Transverse colon (tissue), 4 donors: ENCODE measurements at regions not wholly inside any gene's neighbourhood (a gene's known extent, or its start where the extent isn't known, plus 50 kb on each side); places are given as distances from the start of the nearest gene placed in this dataset.

Experiments used
- DNase-seq: peaks from one replicate; pipeline ENCODE4 v3.0.0-alpha.2; 2019
- H3K27ac ChIP-seq, 4 donors: fragments of 200-600 bp; sonication (generic); 2 replicates each; pipeline ENCODE4 v1.5.1; 2016 to 2018; ENCODE audit warnings: inconsistent platforms in 4 of 4
- H3K27me3 ChIP-seq: fragments of 200-600 bp; sonication (generic); 2 replicates; pipeline ENCODE4 v1.5.1; 2017; ENCODE audit warnings: inconsistent platforms
- H3K36me3 ChIP-seq, 4 donors: fragments of 200-600 bp; sonication (generic); 2 replicates each; pipeline ENCODE4 v1.5.1; 2017 to 2019; ENCODE audit warnings: inconsistent platforms in 4 of 4
- H3K4me1 ChIP-seq, 4 donors: fragments of 200-600 bp; sonication (generic); 2 replicates each; pipeline ENCODE4 v1.5.1; 2017 to 2020; ENCODE audit warnings: inconsistent platforms in 4 of 4
- H3K4me3 ChIP-seq, 4 donors: fragments of 200-600 bp; sonication (generic); 1 replicate in 1 of 4; 2 replicates in 3 of 4; pipeline versions ENCODE4 v1.5.1 to v1.6.1; 2017 to 2019; ENCODE audit warnings: inconsistent platforms in 4 of 4
- H3K9me3 ChIP-seq, 2 donors: fragments of 200-600 bp; sonication (generic); 2 replicates each; pipeline ENCODE4 v1.5.1; 2017 to 2019; ENCODE audit warnings: inconsistent platforms in 2 of 2
- EP300 ChIP-seq: sonication (generic); formaldehyde crosslinking; IDR thresholded peaks from one replicate; pipeline ENCODE4 v1.6.1; 2017; ENCODE audit warnings: antibody characterized with exemption, low read depth
- POLR2A ChIP-seq: fragments of 450-650 bp; IDR thresholded peaks from one replicate; pipeline ENCODE4 v1.6.1; 2016; ENCODE audit warnings: antibody characterized with exemption, mild to moderate bottlenecking, moderate library complexity
- POLR2AphosphoS5 ChIP-seq, 3 donors: sonication (generic); formaldehyde crosslinking; IDR thresholded peaks; one replicate each; pipeline ENCODE4 v1.6.1; 2016; ENCODE audit warnings: antibody characterized with exemption in 3 of 3
- WGBS, 2 donors: methylation state at CpG; one replicate each; pipeline ENCODE4 v1.1.5; 2018; ENCODE audit warnings: low coverage in 1 of 2; 5-methylcytosine and 5-hydroxymethylcytosine counted together
- in situ Hi-C, 4 donors: fragments of 200-750 bp; cut with MboI; loops; one replicate each; pipeline versions ENCODE4 v1.15.0 to v1.15.1; 2017; ENCODE audit warnings: low sequenced_read_pairs in 3 of 4, low pct_ligation_motif_present in 1 of 4, low pct_unique_long_range_greater_than_20kb in 1 of 4
- intact Hi-C: fragments of 100-400 bp; cut with DNase I; formaldehyde crosslinking; loops from one replicate; pipeline ENCODE4 v1.15.1; 2023; ENCODE audit warnings: low total_unique reads
- TF ChIP-seq, protein P1 (sequence below), 5 experiments: fragments of 200-600 bp in 3 of 5; fragments of 450-650 bp in 2 of 5; sonication (generic) in 3 of 5; IDR thresholded peaks; 1 replicate in 2 of 5; 2 replicates in 3 of 5; pipeline ENCODE4 v1.5.1; 2016 to 2017; ENCODE audit warnings: antibody characterized with exemption in 5 of 5, inconsistent platforms in 3 of 5, mild to moderate bottlenecking in 2 of 5, moderate library complexity in 1 of 5

DNA sequence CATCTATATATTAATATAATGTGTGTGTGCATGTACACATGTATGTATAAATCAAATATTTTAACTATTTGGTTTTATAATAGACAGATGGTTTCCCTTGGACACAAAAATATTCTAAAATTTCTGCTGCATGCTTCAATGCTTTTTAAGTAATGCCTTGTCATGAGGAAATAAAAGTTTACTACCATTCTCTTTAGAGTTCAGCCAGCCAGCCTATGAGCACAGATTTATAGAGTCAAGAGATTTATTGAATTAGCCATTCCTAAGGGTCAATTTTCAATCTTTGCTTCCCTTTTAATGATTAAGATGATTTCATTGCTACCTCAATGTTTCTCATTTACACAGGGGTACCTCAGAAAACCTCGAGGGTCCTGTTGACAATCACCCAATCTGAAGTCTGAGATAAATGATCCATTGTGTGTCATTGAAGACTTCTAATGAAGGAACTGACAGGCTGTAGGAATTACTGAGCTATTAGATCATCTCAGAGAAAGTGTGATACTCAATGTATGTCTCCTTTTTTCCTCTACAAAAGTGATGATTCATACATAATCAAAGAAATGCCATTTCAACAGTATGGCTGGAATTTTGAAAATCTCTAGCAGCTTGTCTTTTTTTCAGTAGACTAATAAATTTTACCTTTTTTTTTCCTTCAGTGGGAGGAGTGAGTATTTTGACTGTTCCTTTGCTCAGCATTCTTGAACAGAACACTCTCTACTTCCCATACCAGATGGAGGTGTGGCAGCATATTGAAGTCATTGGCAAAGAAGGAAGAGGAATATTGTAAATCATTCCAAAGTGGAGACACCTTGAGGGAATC is 222.6 kb upstream of the PCDH18 start:
- intact Hi-C loops (no loop called here), in situ Hi-C loops (no loop called here)
- Histone ChIP-seq H3K27me3 (no peaks in the 10 kb centered on the region), H3K4me3 (no peak overlapping the region), H3K27ac (no peak overlapping the region), H3K4me1 (no peaks in the 10 kb centered on the region), H3K9me3 (no peaks in the 10 kb centered on the region), H3K36me3 (no peaks in the 10 kb centered on the region)
- WGBS, 2 donors: 20 to 21% methylated on average over 1 of the region's 1 CpG
- TF ChIP-seq POLR2A (no peak), POLR2AphosphoS5 (IDR thresholded peaks at IDR 0.05) (no peak), EP300 (no peak)
- TF ChIP-seq, protein P1, sequence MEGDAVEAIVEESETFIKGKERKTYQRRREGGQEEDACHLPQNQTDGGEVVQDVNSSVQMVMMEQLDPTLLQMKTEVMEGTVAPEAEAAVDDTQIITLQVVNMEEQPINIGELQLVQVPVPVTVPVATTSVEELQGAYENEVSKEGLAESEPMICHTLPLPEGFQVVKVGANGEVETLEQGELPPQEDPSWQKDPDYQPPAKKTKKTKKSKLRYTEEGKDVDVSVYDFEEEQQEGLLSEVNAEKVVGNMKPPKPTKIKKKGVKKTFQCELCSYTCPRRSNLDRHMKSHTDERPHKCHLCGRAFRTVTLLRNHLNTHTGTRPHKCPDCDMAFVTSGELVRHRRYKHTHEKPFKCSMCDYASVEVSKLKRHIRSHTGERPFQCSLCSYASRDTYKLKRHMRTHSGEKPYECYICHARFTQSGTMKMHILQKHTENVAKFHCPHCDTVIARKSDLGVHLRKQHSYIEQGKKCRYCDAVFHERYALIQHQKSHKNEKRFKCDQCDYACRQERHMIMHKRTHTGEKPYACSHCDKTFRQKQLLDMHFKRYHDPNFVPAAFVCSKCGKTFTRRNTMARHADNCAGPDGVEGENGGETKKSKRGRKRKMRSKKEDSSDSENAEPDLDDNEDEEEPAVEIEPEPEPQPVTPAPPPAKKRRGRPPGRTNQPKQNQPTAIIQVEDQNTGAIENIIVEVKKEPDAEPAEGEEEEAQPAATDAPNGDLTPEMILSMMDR (IDR thresholded peaks at IDR 0.05): no peak
- DNase-seq: no peak

DNA sequence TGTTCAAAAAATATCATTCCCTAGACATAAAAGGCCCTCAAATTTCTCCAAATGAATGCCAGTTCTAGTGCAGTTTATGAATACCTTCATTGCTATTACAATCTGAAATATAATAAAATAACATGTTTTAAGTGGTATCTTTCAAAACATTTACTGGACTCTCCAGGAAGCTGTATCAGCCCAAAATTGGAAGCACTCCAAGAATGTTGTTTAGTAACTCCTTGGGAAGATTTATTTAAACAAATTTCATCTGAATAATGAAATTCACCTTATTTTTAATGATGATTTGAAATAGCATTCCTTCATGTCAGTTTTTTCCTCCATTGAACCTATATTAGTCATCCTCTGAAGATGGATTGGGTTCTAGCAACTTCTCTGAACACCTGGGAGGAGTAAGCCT is 217.2 kb upstream of the PCDH18 start:
- no peak for TF ChIP-seq EP300
- TF ChIP-seq, protein P1 (IDR thresholded peaks at IDR 0.05): no peak
- TF ChIP-seq POLR2AphosphoS5 (IDR thresholded peaks at IDR 0.05): no peak
- TF ChIP-seq POLR2A: no peak
- Histone ChIP-seq H3K27ac (no peak overlapping the region), H3K4me1 (no peaks in the 10 kb centered on the region), H3K27me3 (no peaks in the 10 kb centered on the region), H3K4me3 (no peak overlapping the region), H3K9me3 (no peaks in the 10 kb centered on the region), H3K36me3 (no peaks in the 10 kb centered on the region)
- in situ Hi-C loops (no loop called here), intact Hi-C loops (no loop called here)
- no peak for DNase-seq

- in situ Hi-C loops (no loop called here), intact Hi-C loops (no loop called here)
Measured at GRCh38 chr4:137748616-137749015, 216.3 kb upstream of the PCDH18 start.

GRCh38 chr4:137740141-137740540 is 207.8 kb upstream of the PCDH18 start:
- Histone ChIP-seq H3K36me3 (no peaks in the 10 kb centered on the region), H3K27ac (no peak overlapping the region), H3K4me1 (no peaks in the 10 kb centered on the region), H3K27me3 (no peaks in the 10 kb centered on the region), H3K9me3 (no peaks in the 10 kb centered on the region), H3K4me3 (no peak overlapping the region)
- 81 to 92% methylated on average over 1 of the region's 1 CpG for WGBS, 2 donors
- DNase-seq: no peak
- TF ChIP-seq, protein P1 (IDR thresholded peaks at IDR 0.05): no peak
- TF ChIP-seq POLR2A: no peak
- no peak for TF ChIP-seq EP300
- in situ Hi-C loops: no loop called here
- intact Hi-C loops: no loop called here

More at GRCh38 chr4:137748616-137749015, 216.3 kb upstream of the PCDH18 start:
- no peak for TF ChIP-seq POLR2A
- TF ChIP-seq POLR2AphosphoS5 (IDR thresholded peaks at IDR 0.05): no peak
- no peak for TF ChIP-seq EP300
- TF ChIP-seq, protein P1 (IDR thresholded peaks at IDR 0.05): no peak
- no peaks in the 10 kb centered on the region for H3K9me3 ChIP-seq
- DNase-seq: no peak
- no peak overlapping the region for H3K27ac ChIP-seq
- H3K4me3 ChIP-seq: no peak overlapping the region
- 53 to 62% methylated on average over 3 of the region's 3 CpGs for WGBS, 2 donors
- H3K27me3 ChIP-seq: no peaks in the 10 kb centered on the region
- no peaks in the 10 kb centered on the region for H3K4me1 ChIP-seq
- no peaks in the 10 kb centered on the region for H3K36me3 ChIP-seq
